NCI-H1092 treated with DMSO at 0.1 percent for 48 hours (cell line): ENCODE measurements at regions not wholly inside any gene's neighbourhood (a gene's known extent, or its start where the extent isn't known, plus 50 kb on each side); places are given as distances from the start of the nearest gene placed in this dataset.
"Not testable (repeated sequence)": the region's sequence is repeated elsewhere in the genome, so short reads cannot be mapped to it uniquely, and the experiment has no call there.

Experiments used
- DNase-seq: peaks from one replicate; lab custom pipeline; 2025; lab: John Stamatoyannopoulos, UW

- no peak for DNase-seq
Measured at GRCh38 chr16:6852643-6853225, 479.9 kb upstream of the RBFOX1 start.

GRCh38 chr16:6846452-6846851, 486.2 kb upstream of the RBFOX1 start:
- DNase-seq, result no peak

GRCh38 chr16:6841392-6841791, 491.3 kb upstream of the RBFOX1 start:
- DNase-seq, result no peak

GRCh38 chr16:6837722-6838121, 494.9 kb upstream of the RBFOX1 start:
- no peak for DNase-seq

- DNase-seq, result no peak
Measured at GRCh38 chr16:6836766-6837165, 495.9 kb upstream of the RBFOX1 start.

- no peak for DNase-seq
Measured at GRCh38 chr16:6835941-6836340, 496.7 kb upstream of the RBFOX1 start.

- DNase-seq, result no peak
Measured at GRCh38 chr16:6835516-6835915, 497.1 kb upstream of the RBFOX1 start.

- DNase-seq, result no peak
Measured at GRCh38 chr16:6828690-6829089, 504.0 kb upstream of the RBFOX1 start.

GRCh38 chr16:6827931-6828330, 504.7 kb upstream of the RBFOX1 start:
- no peak for DNase-seq

- DNase-seq, result no peak
Measured at GRCh38 chr16:6827267-6827666, 505.4 kb upstream of the RBFOX1 start.

GRCh38 chr16:6822041-6822440, 510.6 kb upstream of the RBFOX1 start:
- DNase-seq, result no peak

GRCh38 chr16:6804461-6804860, 528.2 kb upstream of the RBFOX1 start:
- DNase-seq, result no peak

- no peak for DNase-seq
Measured at GRCh38 chr16:6803176-6803575, 529.5 kb upstream of the RBFOX1 start.

GRCh38 chr16:6797223-6797622, 535.4 kb upstream of the RBFOX1 start:
- no peak for DNase-seq

GRCh38 chr16:6777624-6778023, 555.0 kb upstream of the RBFOX1 start:
- no peak for DNase-seq

GRCh38 chr16:6775712-6776111, 556.9 kb upstream of the RBFOX1 start:
- no peak for DNase-seq

GRCh38 chr16:6771956-6772355, 560.7 kb upstream of the RBFOX1 start:
- DNase-seq, result no peak

- no peak for DNase-seq
Measured at GRCh38 chr16:6753553-6753952, 579.1 kb upstream of the RBFOX1 start.

- DNase-seq, result no peak
Measured at GRCh38 chr16:6751191-6751590, 581.5 kb upstream of the RBFOX1 start.

- no peak for DNase-seq
Measured at GRCh38 chr16:6749698-6750097, 582.9 kb upstream of the RBFOX1 start.

GRCh38 chr16:6736302-6736701, 596.3 kb upstream of the RBFOX1 start:
- DNase-seq, result not testable (repeated sequence)

- no peak for DNase-seq
Measured at GRCh38 chr16:6735631-6736030, 597.0 kb upstream of the RBFOX1 start.

- no peak for DNase-seq
Measured at GRCh38 chr16:6732166-6732565, 600.5 kb upstream of the RBFOX1 start.

GRCh38 chr16:6728381-6728780, 604.3 kb upstream of the RBFOX1 start:
- DNase-seq, result no peak

- no peak for DNase-seq
Measured at GRCh38 chr16:6726621-6727020, 606.0 kb upstream of the RBFOX1 start.
